ENCODE measurements at regions not wholly inside any gene's neighbourhood (a gene's known extent, or its start where the extent isn't known, plus 50 kb on each side); places are given as distances from the start of the nearest gene placed in this dataset.

GRCh38 chr5:62698756-62699155 is 120.1 kb downstream of the LRRC70 start:
- no peak for TF ChIP-seq POLR2AphosphoS5 (IDR thresholded peaks at IDR 0.05)
- no peak for TF ChIP-seq CTCF (IDR thresholded peaks at IDR 0.05; ENCODE audit: poor library complexity, severe bottlenecking)
- TF ChIP-seq SMC3 (conservative IDR thresholded peaks at IDR 0.05; ENCODE audit: poor library complexity): no peak
